T-cell (primary cell): ENCODE measurements at regions not wholly inside any gene's neighbourhood (a gene's known extent, or its start where the extent isn't known, plus 50 kb on each side); places are given as distances from the start of the nearest gene placed in this dataset.
A peak's percentile ranks its signal among the peaks of the same experiment; 100 is the strongest.

Experiments used
- ATAC-seq, 4 experiments: fragments of 200-7000 bp in 3 of 4; fragments of 150-1000 bp in 1 of 4; cut with Tn5 transposase; replicated peaks in 1 of 4; 1 replicate in 3 of 4; 2 replicates in 1 of 4; pipeline ENCODE4 v1.10.0; 2021; ENCODE audit warnings: moderate library complexity in 3 of 4, mild to moderate bottlenecking in 2 of 4, moderate number of reproducible peaks in 1 of 4
- CTCF ChIA-PET, 2 donors: fragments of 300-600 bp; sonication (Branson Sonifier 250); formaldehyde crosslinking; loops; one replicate each; lab custom pipeline; 2022; ENCODE audit warnings: antibody characterized with exemption in 2 of 2; lab: Charles Lee
- POLR2A ChIA-PET, 2 donors: fragments of 300-600 bp; sonication (Branson Sonifier 250); formaldehyde crosslinking; loops; one replicate each; lab custom pipeline; 2022; ENCODE audit warnings: antibody characterized with exemption in 2 of 2; lab: Charles Lee
- DNase-seq, 35 experiments: peaks; one replicate each; pipeline versions ENCODE4 v3.0.0 to v3.0.0-alpha.2; 2013 to 2023
- H3K27ac ChIP-seq: one replicate; pipeline ENCODE4 v1.5.1; 2013; ENCODE audit warnings: low read length
- H3K27me3 ChIP-seq, 2 experiments: replicated peaks in 1 of 2; 1 replicate in 1 of 2; 2 replicates in 1 of 2; pipeline versions ENCODE4 v1.6.1 to v1.7.0; 2013; ENCODE audit warnings: low read length in 1 of 2, mixed read lengths in 1 of 2; ENCODE audit not compliant: control insufficient read depth in 2 of 2, insufficient read depth in 2 of 2; ENCODE audit errors: extremely low read depth in 1 of 2
- H3K36me3 ChIP-seq, 2 donors: 1 replicate in 1 of 2; 2 replicates in 1 of 2; pipeline versions ENCODE4 v1.6.1 to v1.7.0; 2013; ENCODE audit warnings: low read length in 1 of 2; ENCODE audit not compliant: control insufficient read depth in 2 of 2, insufficient read depth in 1 of 2; ENCODE audit errors: extremely low read depth in 1 of 2
- H3K4me1 ChIP-seq, 2 experiments: 1 replicate in 1 of 2; 2 replicates in 1 of 2; pipeline versions ENCODE4 v1.6.1 to v1.7.0; 2013; ENCODE audit warnings: low read length in 2 of 2, mixed read lengths in 1 of 2; ENCODE audit not compliant: insufficient read depth in 2 of 2, control insufficient read depth in 1 of 2; ENCODE audit errors: extremely low read depth in 1 of 2
- H3K4me3 ChIP-seq, 2 donors: 1 replicate in 1 of 2; 2 replicates in 1 of 2; pipeline versions ENCODE4 v1.5.1 to v1.7.0; 2013; ENCODE audit warnings: mild to moderate bottlenecking in 2 of 2, low read length in 1 of 2, moderate library complexity in 1 of 2; ENCODE audit not compliant: control insufficient read depth in 1 of 2; ENCODE audit errors: extremely low read depth in 1 of 2
- H3K9me3 ChIP-seq: 2 replicates; pipeline ENCODE4 v1.7.0; 2013
- H3K27ac Mint-ChIP-seq, 2 donors: one replicate each; pipeline ENCODE4 v1.8.0; 2020 to 2021; ENCODE audit warnings: mild to moderate bottlenecking in 2 of 2, mixed read lengths in 2 of 2
- H3K27me3 Mint-ChIP-seq, 2 donors: one replicate each; pipeline ENCODE4 v1.8.0; 2021 to 2022; ENCODE audit warnings: mixed read lengths in 2 of 2
- H3K36me3 Mint-ChIP-seq: one replicate; pipeline ENCODE4 v1.8.0; 2021; ENCODE audit warnings: mixed read lengths
- H3K4me1 Mint-ChIP-seq, 3 donors: one replicate each; pipeline ENCODE4 v1.8.0; 2020 to 2022; ENCODE audit warnings: mixed read lengths in 3 of 3, mild to moderate bottlenecking in 1 of 3
- H3K4me3 Mint-ChIP-seq, 3 donors: one replicate each; pipeline ENCODE4 v1.8.0; 2020 to 2022; ENCODE audit warnings: mild to moderate bottlenecking in 3 of 3, mixed read lengths in 3 of 3, moderate library complexity in 3 of 3
- H3K9me3 Mint-ChIP-seq, 3 donors: one replicate each; pipeline ENCODE4 v1.8.0; 2020 to 2022; ENCODE audit warnings: mixed read lengths in 3 of 3
- WGBS: methylation state at CpG from one replicate; pipeline ENCODE4 v1.1.5; 2013; ENCODE audit warnings: missing lambda C conversion rate; ENCODE audit not compliant: insufficient coverage; 5-methylcytosine and 5-hydroxymethylcytosine counted together

DNA sequence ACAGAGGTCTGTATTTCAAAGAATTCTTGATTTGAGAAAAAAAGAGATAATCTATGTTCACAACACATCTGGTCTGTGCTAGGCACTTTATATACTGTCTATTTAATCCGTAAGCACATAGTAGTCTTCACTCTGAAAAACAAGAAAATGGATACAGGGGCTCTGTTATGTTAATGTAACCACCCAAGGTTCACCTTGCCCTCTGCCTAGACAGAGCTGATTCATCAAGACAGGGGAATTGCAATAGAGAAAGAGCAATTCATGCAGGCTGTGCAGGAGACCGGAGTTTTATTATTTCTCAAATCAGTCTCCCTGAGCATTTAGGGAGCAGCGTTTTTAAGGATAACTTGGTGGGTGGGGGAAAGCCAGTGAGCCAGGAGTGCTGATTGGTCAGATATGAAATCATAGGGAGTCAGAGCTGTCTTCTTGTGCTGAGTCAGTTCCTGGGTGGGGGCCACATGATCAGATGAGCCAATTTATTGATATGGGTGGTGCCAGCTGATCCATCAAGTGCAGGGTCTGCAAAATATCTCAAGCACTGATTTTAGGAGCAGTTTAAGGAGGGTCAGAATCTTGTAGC is 92.9 kb upstream of the TNIP3 start:
- no peak overlapping the region for H3K4me3 Mint-ChIP-seq
- ChIA-PET POLR2A (no interaction called here), CTCF (interaction anchor here in 1 of 2 donors (0.7 kb wide), 1 partner anchor 56 kb away, joined by 3 read pairs; no protein-coding TSS in a partner anchor)
- Histone ChIP-seq H3K27ac (peak overlapping the region; percentile 82), H3K36me3 (no peaks in the 10 kb centered on the region), H3K4me3 (no peak overlapping the region), H3K27me3 (no peaks in the 10 kb centered on the region), H3K4me1 (peaks cover 14 to 39% of the 10 kb centered on the region in 2 experiments), H3K9me3 (no peaks in the 10 kb centered on the region)
- H3K36me3 Mint-ChIP-seq, result no peaks in the 10 kb centered on the region
- DNase-seq (no peak), ATAC-seq (peak in 1 of 4 experiments; percentile 26)
- WGBS, result 31% methylated on average over 1 of the region's 3 CpGs
- no peaks in the 10 kb centered on the region for H3K27me3 Mint-ChIP-seq
- peak overlapping the region; percentile 91 to 95 for H3K27ac Mint-ChIP-seq
- H3K9me3 Mint-ChIP-seq, result no peaks in the 10 kb centered on the region
- H3K4me1 Mint-ChIP-seq, result peaks cover 51 to 55% (median 52%) of the 10 kb centered on the region in 3 donors

DNA sequence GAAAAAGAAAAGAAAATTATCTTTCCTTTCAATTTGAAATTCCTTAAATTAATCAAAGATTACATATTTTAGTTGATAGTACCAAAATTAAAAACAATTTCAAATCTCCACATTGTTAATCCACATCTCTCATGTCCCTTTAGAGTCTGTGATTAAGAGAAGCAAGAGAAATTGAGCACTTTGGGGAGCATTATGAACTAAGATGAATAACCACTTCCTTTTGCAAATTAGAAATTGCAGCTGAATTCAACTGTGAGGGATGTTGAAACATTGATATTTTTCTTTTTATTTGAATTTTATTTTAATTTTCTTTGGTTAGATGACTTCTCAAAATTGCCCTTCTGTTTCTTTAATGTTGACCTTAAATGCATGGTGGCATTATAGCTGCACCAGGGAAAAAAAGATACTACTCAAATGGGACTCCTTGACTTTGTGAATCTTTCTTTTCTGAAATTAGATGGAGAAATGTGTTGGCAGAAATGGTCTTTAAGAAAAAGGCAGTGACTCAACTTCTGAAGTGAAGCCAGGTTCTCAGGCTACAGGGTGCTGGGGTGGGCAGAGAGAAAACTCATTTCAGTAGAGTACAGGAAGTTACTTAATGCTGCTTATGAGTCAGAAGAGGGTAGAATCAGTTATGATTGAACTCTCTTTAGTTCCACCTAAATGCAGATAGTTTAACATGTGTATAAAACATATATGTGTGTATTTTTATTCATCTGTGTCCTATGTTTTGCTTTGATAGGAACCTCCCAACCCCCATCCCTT is 92.0 kb upstream of the TNIP3 start:
- H3K27me3 ChIP-seq, result no peaks in the 10 kb centered on the region
- Mint-ChIP-seq H3K27me3 (no peaks in the 10 kb centered on the region), H3K27ac (peak overlapping the region; percentile 91 to 95), H3K4me1 (peaks cover 55 to 59% (median 55%) of the 10 kb centered on the region in 3 donors), H3K36me3 (no peaks in the 10 kb centered on the region), H3K9me3 (no peaks in the 10 kb centered on the region), H3K4me3 (peak overlapping the region in 2 of 3 donors; percentile 11 to 36)
- POLR2A ChIA-PET, result interaction anchor here in 1 of 2 donors (0.7 kb wide), 1 partner anchor 26 kb away, joined by 3 read pairs; no protein-coding TSS in a partner anchor
- DNase-seq, result peak in 24 of 35 experiments; percentile 5 to 62 (median 22)
- no peaks in the 10 kb centered on the region for H3K36me3 ChIP-seq
- CTCF ChIA-PET, result no interaction called here
- H3K27ac ChIP-seq, result peak overlapping the region; percentile 82
- H3K4me3 ChIP-seq, result no peak overlapping the region
- no peaks in the 10 kb centered on the region for H3K9me3 ChIP-seq
- peak; percentile 77 to 96 (median 93) for ATAC-seq
- peaks cover 14 to 39% of the 10 kb centered on the region in 2 experiments for H3K4me1 ChIP-seq

DNA sequence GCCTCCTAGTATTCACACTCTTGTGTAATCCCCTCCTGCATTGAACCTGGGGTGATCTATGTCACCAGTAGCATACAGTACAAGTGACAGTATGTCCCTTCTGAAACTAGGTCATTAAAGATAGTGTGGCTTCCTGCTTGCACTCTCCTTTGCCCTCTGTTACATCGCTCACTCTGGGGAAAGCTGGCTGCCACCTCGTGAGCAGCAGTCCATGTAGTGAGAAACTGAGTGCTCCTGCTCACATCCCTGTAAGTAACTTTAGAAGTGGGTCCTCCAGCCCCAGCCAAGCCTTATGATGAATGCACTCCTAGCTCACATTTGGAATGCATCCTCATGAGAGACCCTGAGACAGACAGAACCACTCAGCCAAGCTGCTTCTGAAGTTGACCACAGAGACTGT is 89.8 kb upstream of the TNIP3 start:
- DNase-seq (peak in 30 of 35 experiments; percentile 4 to 70 (median 27)), ATAC-seq (peak in 3 of 4 experiments; percentile 37 to 69 (median 45))
- H3K9me3 ChIP-seq, result no peaks in the 10 kb centered on the region
- peak overlapping the region; percentile 84 to 90 for H3K27ac Mint-ChIP-seq
- H3K4me1 ChIP-seq, result peaks cover 16 to 39% of the 10 kb centered on the region in 2 experiments
- POLR2A ChIA-PET, result interaction anchor here (0.6 to 1.0 kb wide), 3 partner anchors 32 to 71 kb away, joined by 3 to 7 read pairs (median 4); no protein-coding TSS in a partner anchor
- peak overlapping the region; percentile 82 for H3K27ac ChIP-seq
- H3K4me1 Mint-ChIP-seq, result peaks cover 66 to 67% (median 67%) of the 10 kb centered on the region in 3 donors
- CTCF ChIA-PET, result interaction anchor here (0.6 to 3.3 kb wide), 13 partner anchors 10 to 1667 kb away, joined by 3 to 33 read pairs (median 6); no protein-coding TSS in a partner anchor
- no peaks in the 10 kb centered on the region for H3K9me3 Mint-ChIP-seq
- H3K36me3 ChIP-seq, result no peaks in the 10 kb centered on the region
- H3K4me3 Mint-ChIP-seq, result peak overlapping the region in 1 of 3 donors; percentile 7
- no peaks in the 10 kb centered on the region for H3K27me3 ChIP-seq
- H3K36me3 Mint-ChIP-seq, result no peaks in the 10 kb centered on the region
- WGBS, result 60% methylated on average over 1 of the region's 2 CpGs
- no peaks in the 10 kb centered on the region for H3K27me3 Mint-ChIP-seq
- H3K4me3 ChIP-seq, result no peak overlapping the region

DNA sequence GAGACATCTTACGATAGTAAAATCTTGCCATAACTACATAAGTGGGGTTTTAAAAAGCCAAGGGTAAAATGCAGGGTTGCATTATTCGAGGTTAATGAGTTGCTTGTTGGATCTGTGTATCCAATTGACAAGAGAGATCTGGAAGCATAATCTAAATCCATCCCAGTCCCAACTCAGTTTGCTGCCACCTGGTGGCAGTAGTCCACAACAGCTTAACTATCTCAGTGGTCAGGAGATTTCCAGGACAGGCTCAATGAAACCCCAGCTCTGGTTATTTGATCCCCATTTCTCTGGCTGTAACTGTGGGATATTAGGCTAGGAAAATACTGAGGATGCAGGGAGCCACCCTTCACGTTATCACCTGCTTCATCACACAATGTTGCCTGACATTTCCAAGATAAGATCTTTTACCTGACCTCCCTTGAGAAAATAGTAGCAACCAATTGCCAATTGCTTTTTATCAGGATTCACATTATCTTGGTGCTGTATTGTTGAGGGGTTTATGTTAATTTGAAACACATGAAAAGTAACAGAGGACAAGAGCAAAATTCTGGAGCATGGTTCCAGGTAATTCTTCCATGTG is 88.2 kb upstream of the TNIP3 start:
- H3K9me3 ChIP-seq, result no peaks in the 10 kb centered on the region
- Mint-ChIP-seq H3K9me3 (no peaks in the 10 kb centered on the region), H3K4me1 (peaks cover 59 to 62% (median 60%) of the 10 kb centered on the region in 3 donors), H3K4me3 (no peak overlapping the region), H3K27ac (peak overlapping the region in 1 of 2 donors; percentile 15), H3K36me3 (no peaks in the 10 kb centered on the region), H3K27me3 (no peaks in the 10 kb centered on the region)
- WGBS, result no CpG with 5 or more reads among the region's 3 CpGs
- DNase-seq (peak in 31 of 35 experiments; percentile 10 to 80 (median 41)), ATAC-seq (no peak)
- no peak overlapping the region for H3K4me3 ChIP-seq
- H3K4me1 ChIP-seq, result peaks cover 16 to 39% of the 10 kb centered on the region in 2 experiments
- ChIA-PET CTCF (interaction anchor here (0.6 to 3.3 kb wide), 13 partner anchors 9 to 296 kb away, joined by 3 to 33 read pairs (median 4); no protein-coding TSS in a partner anchor), POLR2A (no interaction called here)
- H3K27ac ChIP-seq, result peak overlapping the region; percentile 82
- no peaks in the 10 kb centered on the region for H3K36me3 ChIP-seq
- H3K27me3 ChIP-seq, result no peaks in the 10 kb centered on the region

DNA sequence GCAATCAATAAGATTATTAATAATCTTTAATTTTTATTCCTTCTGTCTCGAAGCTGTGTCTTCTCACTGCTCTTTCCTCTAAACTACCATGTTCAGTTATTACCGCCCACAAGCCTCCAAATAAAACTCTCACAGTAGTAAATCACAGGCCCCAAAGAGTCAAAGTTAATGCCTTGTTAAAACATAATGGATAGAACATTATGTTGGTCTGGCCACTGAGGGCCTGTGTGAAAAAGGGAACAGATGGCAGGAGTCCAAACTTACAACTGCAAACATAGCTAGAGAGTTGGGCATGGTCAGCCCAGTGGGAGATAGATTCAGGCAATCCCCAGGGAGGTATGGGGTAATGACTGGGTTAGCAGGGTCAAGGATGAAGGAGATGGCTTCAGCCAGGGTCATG is 84.6 kb upstream of the TNIP3 start:
- Histone ChIP-seq H3K36me3 (no peaks in the 10 kb centered on the region), H3K9me3 (no peaks in the 10 kb centered on the region), H3K4me1 (peaks cover 4 to 11% of the 10 kb centered on the region in 2 experiments), H3K4me3 (no peak overlapping the region), H3K27ac (no peak overlapping the region), H3K27me3 (no peaks in the 10 kb centered on the region)
- DNase-seq (no peak), ATAC-seq (no peak)
- Mint-ChIP-seq H3K9me3 (no peaks in the 10 kb centered on the region), H3K4me3 (no peak overlapping the region), H3K27me3 (no peaks in the 10 kb centered on the region), H3K36me3 (no peaks in the 10 kb centered on the region), H3K4me1 (peaks cover 32 to 35% (median 34%) of the 10 kb centered on the region in 3 donors), H3K27ac (no peak overlapping the region)
- WGBS, result no CpG with 5 or more reads among the region's 2 CpGs
- POLR2A ChIA-PET, result no interaction called here
- CTCF ChIA-PET, result interaction anchor here (0.7 to 1.6 kb wide), 6 partner anchors 9 to 70 kb away, joined by 3 to 6 read pairs (median 4); no protein-coding TSS in a partner anchor

GRCh38 chr4:121246698-121247097 is 82.6 kb upstream of the TNIP3 start:
- CTCF ChIA-PET, result interaction anchor here in 1 of 2 donors (1.0 kb wide), 1 partner anchor 208 kb away, joined by 9 read pairs; no protein-coding TSS in a partner anchor
- Histone ChIP-seq H3K9me3 (no peaks in the 10 kb centered on the region), H3K27ac (no peak overlapping the region), H3K4me3 (no peak overlapping the region), H3K27me3 (no peaks in the 10 kb centered on the region), H3K36me3 (no peaks in the 10 kb centered on the region), H3K4me1 (peaks cover 0 to 2% of the 10 kb centered on the region in 2 experiments)
- 83% methylated on average over 1 of the region's 2 CpGs for WGBS
- POLR2A ChIA-PET, result no interaction called here
- no peak for ATAC-seq
- H3K9me3 Mint-ChIP-seq, result no peaks in the 10 kb centered on the region
- H3K27ac Mint-ChIP-seq, result no peak overlapping the region
- peaks cover 26 to 30% (median 30%) of the 10 kb centered on the region in 3 donors for H3K4me1 Mint-ChIP-seq
- H3K27me3 Mint-ChIP-seq, result no peaks in the 10 kb centered on the region
- DNase-seq, result no peak
- no peaks in the 10 kb centered on the region for H3K36me3 Mint-ChIP-seq
- H3K4me3 Mint-ChIP-seq, result no peak overlapping the region
